ENCODE measurements at regions not wholly inside any gene's neighbourhood (a gene's known extent, or its start where the extent isn't known, plus 50 kb on each side); places are given as distances from the start of the nearest gene placed in this dataset.

- in situ Hi-C loops (cut with MboI; ENCODE audit: low sequenced_read_pairs in 4 of 4) = no loop called here
- TF ChIP-seq POLR2A (IDR thresholded peaks at IDR 0.05) (no peak), CTCF (IDR thresholded peaks at IDR 0.05 in 4 of 5, conservative IDR thresholded peaks at IDR 0.05 in 1 of 5) (no peak)
- no peaks in the 10 kb centered on the region for H3K27me3 ChIP-seq
- no peaks in the 10 kb centered on the region for H3K4me1 ChIP-seq
- H3K27ac ChIP-seq = no peak overlapping the region
- intact Hi-C loops (cut with DNase I; ENCODE audit: low total_unique reads) = no loop called here
- no peaks in the 10 kb centered on the region for H3K36me3 ChIP-seq
- no peaks in the 10 kb centered on the region for H3K9me3 ChIP-seq
- H3K4me3 ChIP-seq = no peak overlapping the region
- ATAC-seq (no peak), DNase-seq (no peak)
Observed at GRCh38 chr18:43506935-43507334, 229.6 kb upstream of the SYT4 start.

GRCh38 chr18:43507842-43508481 is 230.7 kb upstream of the SYT4 start:
- H3K36me3 ChIP-seq = no peaks in the 10 kb centered on the region
- H3K4me3 ChIP-seq = no peak overlapping the region
- no peak overlapping the region for H3K27ac ChIP-seq
- no peaks in the 10 kb centered on the region for H3K9me3 ChIP-seq
- in situ Hi-C loops (cut with MboI; ENCODE audit: low sequenced_read_pairs in 4 of 4) (no loop called here), intact Hi-C loops (cut with DNase I; ENCODE audit: low total_unique reads) (no loop called here)
- no peaks in the 10 kb centered on the region for H3K27me3 ChIP-seq
- ATAC-seq = no peak
- DNase-seq = no peak
- TF ChIP-seq CTCF (IDR thresholded peaks at IDR 0.05 in 4 of 5, conservative IDR thresholded peaks at IDR 0.05 in 1 of 5) (no peak), POLR2A (IDR thresholded peaks at IDR 0.05) (no peak)
- H3K4me1 ChIP-seq = no peaks in the 10 kb centered on the region

GRCh38 chr18:43514747-43515146 is 237.5 kb upstream of the SYT4 start:
- Histone ChIP-seq H3K4me1 (no peaks in the 10 kb centered on the region), H3K27ac (no peak overlapping the region), H3K9me3 (no peaks in the 10 kb centered on the region), H3K27me3 (no peaks in the 10 kb centered on the region), H3K4me3 (no peak overlapping the region), H3K36me3 (no peaks in the 10 kb centered on the region)
- intact Hi-C loops (cut with DNase I; ENCODE audit: low total_unique reads) (no loop called here), in situ Hi-C loops (cut with MboI; ENCODE audit: low sequenced_read_pairs in 4 of 4) (no loop called here)
- ATAC-seq (no peak), DNase-seq (no peak)
- TF ChIP-seq CTCF (IDR thresholded peaks at IDR 0.05 in 4 of 5, conservative IDR thresholded peaks at IDR 0.05 in 1 of 5) (no peak), POLR2A (IDR thresholded peaks at IDR 0.05) (no peak)

- TF ChIP-seq POLR2A (IDR thresholded peaks at IDR 0.05) (no peak), CTCF (IDR thresholded peaks at IDR 0.05 in 4 of 5, conservative IDR thresholded peaks at IDR 0.05 in 1 of 5) (no peak)
- in situ Hi-C loops (cut with MboI; ENCODE audit: low sequenced_read_pairs in 4 of 4) = no loop called here
- Histone ChIP-seq H3K4me3 (no peak overlapping the region), H3K27ac (no peak overlapping the region), H3K9me3 (no peaks in the 10 kb centered on the region), H3K4me1 (no peaks in the 10 kb centered on the region), H3K27me3 (no peaks in the 10 kb centered on the region), H3K36me3 (no peaks in the 10 kb centered on the region)
- ATAC-seq (no peak), DNase-seq (no peak)
- intact Hi-C loops (cut with DNase I; ENCODE audit: low total_unique reads) = no loop called here
Observed at GRCh38 chr18:43515481-43515880, 238.2 kb upstream of the SYT4 start.

GRCh38 chr18:43524260-43524659 is 247.0 kb upstream of the SYT4 start:
- in situ Hi-C loops (cut with MboI; ENCODE audit: low sequenced_read_pairs in 4 of 4) (no loop called here), intact Hi-C loops (cut with DNase I; ENCODE audit: low total_unique reads) (no loop called here)
- no peaks in the 10 kb centered on the region for H3K9me3 ChIP-seq
- no peak overlapping the region for H3K27ac ChIP-seq
- DNase-seq (no peak), ATAC-seq (no peak)
- TF ChIP-seq CTCF (IDR thresholded peaks at IDR 0.05 in 4 of 5, conservative IDR thresholded peaks at IDR 0.05 in 1 of 5) (no peak), POLR2A (IDR thresholded peaks at IDR 0.05) (no peak)
- H3K36me3 ChIP-seq = no peaks in the 10 kb centered on the region
- H3K4me3 ChIP-seq = no peak overlapping the region
- H3K27me3 ChIP-seq = no peaks in the 10 kb centered on the region
- H3K4me1 ChIP-seq = no peaks in the 10 kb centered on the region
